SU-DHL-6 (cell line): ENCODE measurements at regions not wholly inside any gene's neighbourhood (a gene's known extent, or its start where the extent isn't known, plus 50 kb on each side); places are given as distances from the start of the nearest gene placed in this dataset.
"Not testable (repeated sequence)": the region's sequence is repeated elsewhere in the genome, so short reads cannot be mapped to it uniquely, and the experiment has no call there.

Experiments
- H2AFZ ChIP-seq: fragments of 200-600 bp; sonication (generic); 2 replicates; pipeline ENCODE4 v1.6.1; 2014; ENCODE audit warnings: low read depth, mild to moderate bottlenecking, moderate library complexity, mixed read lengths, antibody characterized with exemption, low read length; ENCODE audit not compliant: severe bottlenecking
- H3F3A ChIP-seq: fragments of 200-600 bp; shearing (Covaris generic); 2 replicates; pipeline ENCODE4 v1.6.0; 2016; ENCODE audit warnings: antibody characterized with exemption, mild to moderate bottlenecking; ENCODE audit not compliant: insufficient read depth
- H3K27ac ChIP-seq: fragments of 200-600 bp; sonication (generic); 2 replicates; pipeline ENCODE4 v1.5.1; 2016; ENCODE audit warnings: low read depth, mild to moderate bottlenecking, low read length, moderate library complexity, mixed read lengths
- H3K27me3 ChIP-seq: fragments of 200-600 bp; sonication (generic), shearing (Covaris generic); 2 replicates; pipeline ENCODE4 v1.6.0; 2014; ENCODE audit warnings: mild to moderate bottlenecking, low read length
- H3K36me3 ChIP-seq: fragments of 200-600 bp; sonication (generic); 2 replicates; pipeline ENCODE4 v1.6.1; 2014; ENCODE audit warnings: mild to moderate bottlenecking, low read length, mixed read lengths
- H3K4me2 ChIP-seq: fragments of 300-600, 200-600 bp; shearing (Covaris generic), sonication (generic); 2 replicates; pipeline ENCODE4 v1.6.0; 2014; ENCODE audit warnings: low read length, low read depth, mild to moderate bottlenecking; ENCODE audit not compliant: poor library complexity, severe bottlenecking
- H3K4me3 ChIP-seq: fragments of 200-600 bp; sonication (generic); 2 replicates; pipeline ENCODE4 v1.5.1; 2014; ENCODE audit warnings: antibody characterized with exemption, low read length, mild to moderate bottlenecking, mixed read lengths; ENCODE audit not compliant: insufficient read depth, poor library complexity, severe bottlenecking
- H3K79me2 ChIP-seq: fragments of 200-600 bp; sonication (generic); 2 replicates; pipeline ENCODE4 v1.6.1; 2014; ENCODE audit warnings: mild to moderate bottlenecking, low read length, moderate library complexity; ENCODE audit not compliant: insufficient read depth
- H3K9ac ChIP-seq: fragments of 200-600 bp; sonication (generic); 2 replicates; pipeline ENCODE4 v1.7.0; 2014; ENCODE audit warnings: mild to moderate bottlenecking, low read length
- H3K9me2 ChIP-seq: fragments of 200-600 bp; sonication (generic); replicated peaks from 2 replicates; pipeline ENCODE4 v1.6.1; 2014; ENCODE audit warnings: low read length; ENCODE audit not compliant: insufficient read depth
- H3K9me3 ChIP-seq: fragments of 200-600 bp; sonication (generic); 2 replicates; pipeline ENCODE4 v1.6.1; 2014; ENCODE audit warnings: low read length, mixed read lengths; ENCODE audit not compliant: insufficient read depth
- H4K20me1 ChIP-seq: fragments of 200-600 bp; sonication (generic); 2 replicates; pipeline ENCODE4 v1.6.1; 2014; ENCODE audit warnings: low read depth, mild to moderate bottlenecking, antibody characterized with exemption, low read length, moderate library complexity, mixed read lengths
- EZH2phosphoT487 ChIP-seq: fragments of 200-600 bp; sonication (generic), shearing (Covaris generic); conservative IDR thresholded peaks from 2 replicates; pipeline ENCODE4 v1.6.1; 2018; ENCODE audit warnings: mild to moderate bottlenecking, antibody characterized with exemption, low read length, moderate library complexity, mixed read lengths
- TF ChIP-seq, protein P1 (sequence below): fragments of 200-600 bp; sonication (generic); IDR thresholded peaks from one replicate; pipeline ENCODE4 v1.5.1; 2017; ENCODE audit warnings: antibody characterized with exemption, mild to moderate bottlenecking, low read length, moderate library complexity; ENCODE audit not compliant: insufficient read depth, poor library complexity, severe bottlenecking

DNA sequence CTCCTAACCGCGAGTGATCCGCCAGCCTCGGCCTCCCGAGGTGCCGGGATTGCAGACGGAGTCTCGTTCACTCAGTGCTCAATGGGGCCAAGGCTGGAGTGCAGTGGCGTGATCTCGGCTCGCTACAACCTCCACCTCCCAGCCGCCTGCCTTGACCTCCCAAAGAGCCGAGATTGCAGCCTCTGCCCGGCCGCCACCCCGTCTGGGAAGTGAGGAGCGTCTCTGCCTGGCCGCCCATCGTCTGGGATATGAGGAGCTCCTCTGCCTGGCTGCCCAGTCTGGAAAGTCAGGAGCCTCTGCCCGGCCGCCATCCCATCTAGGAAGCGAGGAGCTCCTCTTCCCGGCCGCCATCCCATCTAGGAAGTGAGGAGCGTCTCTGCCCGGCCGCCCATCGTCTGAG lies 58.8 kb upstream of the ANKRD30BL start:
- not testable (repeated sequence) for H3K36me3 ChIP-seq, H3K27me3 ChIP-seq, H4K20me1 ChIP-seq, H3K4me2 ChIP-seq, H3K79me2 ChIP-seq, H3K9me3 ChIP-seq, H3K9me2 ChIP-seq, H3F3A ChIP-seq, H3K27ac ChIP-seq, H2AFZ ChIP-seq, H3K9ac ChIP-seq, H3K4me3 ChIP-seq

DNA sequence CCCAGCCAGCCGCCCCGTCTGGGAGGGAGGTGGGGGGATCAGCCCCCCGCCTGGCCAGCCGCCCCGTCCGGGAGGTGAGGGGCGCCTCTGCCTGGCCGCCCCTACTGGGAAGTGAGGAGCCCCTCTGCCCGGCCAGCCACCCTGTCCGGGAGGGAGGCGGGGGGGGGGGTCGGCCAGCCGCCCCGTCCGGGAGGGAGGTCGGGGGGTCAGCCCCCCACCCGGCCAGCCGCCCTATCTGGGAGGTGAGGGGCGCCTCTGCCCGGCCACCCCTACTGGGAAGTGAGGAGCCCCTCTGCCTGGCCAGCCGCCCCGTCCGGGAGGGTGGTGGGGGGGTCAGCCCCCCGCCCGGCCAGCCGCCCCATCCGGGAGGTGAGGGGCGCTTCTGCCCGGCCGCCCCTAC lies 60.1 kb upstream of the ANKRD30BL start:
- H3K27me3 ChIP-seq, H3K4me2 ChIP-seq, H3K9ac ChIP-seq, H3K79me2 ChIP-seq, H2AFZ ChIP-seq, H3K4me3 ChIP-seq, H3K36me3 ChIP-seq, H3K27ac ChIP-seq, H4K20me1 ChIP-seq, H3K9me2 ChIP-seq, H3F3A ChIP-seq, H3K9me3 ChIP-seq: not testable (repeated sequence)

DNA sequence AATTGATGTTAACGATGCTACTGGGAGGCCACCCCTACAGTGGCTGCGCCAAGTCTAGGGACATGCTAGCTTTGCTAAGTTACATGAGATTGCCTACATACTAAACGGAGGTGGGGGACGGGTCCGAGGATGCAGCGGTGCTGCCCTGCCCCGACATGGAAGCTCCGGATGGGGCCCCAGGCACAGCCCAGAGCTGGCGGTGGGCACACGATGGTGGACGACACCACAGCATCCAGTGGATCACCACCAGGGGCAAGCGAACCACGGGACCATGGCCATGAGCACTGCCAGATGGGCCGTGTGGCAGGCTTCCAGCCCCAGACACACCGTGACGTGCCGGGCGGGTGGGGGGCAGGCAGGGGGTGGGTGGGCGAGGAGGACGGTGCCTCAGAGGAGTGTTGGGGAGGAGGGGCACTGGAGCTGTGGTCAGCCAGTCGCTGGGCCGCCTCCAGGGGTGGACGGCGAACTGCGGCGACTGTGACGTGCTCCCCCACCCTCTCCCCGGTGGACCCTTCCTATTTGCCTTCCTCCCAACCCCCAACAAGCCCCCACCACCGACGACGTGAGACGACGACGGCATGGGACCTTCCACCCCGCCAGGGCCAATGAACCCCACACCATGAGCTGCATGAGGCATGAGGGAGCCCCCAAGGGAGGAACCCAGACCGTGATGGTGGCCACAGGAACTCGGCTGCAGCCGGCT lies 90.6 kb upstream of the ANKRD30BL start:
- no peak overlapping the region for H3K27ac ChIP-seq
- no peak overlapping the region for H3K4me3 ChIP-seq
- no peaks in the 10 kb centered on the region for H3F3A ChIP-seq
- H3K4me2 ChIP-seq, result no peak overlapping the region
- no peak overlapping the region for H2AFZ ChIP-seq
- no peaks in the 10 kb centered on the region for H3K9me2 ChIP-seq
- H3K9ac ChIP-seq, result no peak overlapping the region
- H3K36me3 ChIP-seq, result no peaks in the 10 kb centered on the region
- H4K20me1 ChIP-seq, result no peaks in the 10 kb centered on the region
- no peaks in the 10 kb centered on the region for H3K27me3 ChIP-seq
- TF ChIP-seq, protein P1, sequence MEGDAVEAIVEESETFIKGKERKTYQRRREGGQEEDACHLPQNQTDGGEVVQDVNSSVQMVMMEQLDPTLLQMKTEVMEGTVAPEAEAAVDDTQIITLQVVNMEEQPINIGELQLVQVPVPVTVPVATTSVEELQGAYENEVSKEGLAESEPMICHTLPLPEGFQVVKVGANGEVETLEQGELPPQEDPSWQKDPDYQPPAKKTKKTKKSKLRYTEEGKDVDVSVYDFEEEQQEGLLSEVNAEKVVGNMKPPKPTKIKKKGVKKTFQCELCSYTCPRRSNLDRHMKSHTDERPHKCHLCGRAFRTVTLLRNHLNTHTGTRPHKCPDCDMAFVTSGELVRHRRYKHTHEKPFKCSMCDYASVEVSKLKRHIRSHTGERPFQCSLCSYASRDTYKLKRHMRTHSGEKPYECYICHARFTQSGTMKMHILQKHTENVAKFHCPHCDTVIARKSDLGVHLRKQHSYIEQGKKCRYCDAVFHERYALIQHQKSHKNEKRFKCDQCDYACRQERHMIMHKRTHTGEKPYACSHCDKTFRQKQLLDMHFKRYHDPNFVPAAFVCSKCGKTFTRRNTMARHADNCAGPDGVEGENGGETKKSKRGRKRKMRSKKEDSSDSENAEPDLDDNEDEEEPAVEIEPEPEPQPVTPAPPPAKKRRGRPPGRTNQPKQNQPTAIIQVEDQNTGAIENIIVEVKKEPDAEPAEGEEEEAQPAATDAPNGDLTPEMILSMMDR, result no peak
- TF ChIP-seq EZH2phosphoT487, result no peak
- no peaks in the 10 kb centered on the region; the same call in 1 of the 2 replicates for H3K9me3 ChIP-seq
- H3K79me2 ChIP-seq, result no peaks in the 10 kb centered on the region

DNA sequence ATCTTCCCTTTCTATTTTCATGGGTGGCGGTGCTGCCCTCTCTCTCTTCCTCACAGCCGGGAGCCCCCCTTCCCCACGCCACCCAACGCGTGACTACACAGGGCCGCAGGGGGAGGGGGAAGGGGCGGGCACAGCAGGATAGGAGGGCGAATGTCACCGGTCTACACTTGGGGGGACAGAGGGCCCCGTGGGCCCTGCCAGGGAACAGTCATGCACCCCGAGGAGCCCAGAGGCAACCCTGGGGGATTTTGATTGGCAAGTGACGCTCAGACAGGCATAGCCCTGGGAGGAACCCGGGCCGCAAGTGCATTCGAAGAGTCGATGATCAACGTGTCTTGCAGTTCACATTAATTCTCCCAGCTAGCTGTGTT lies 91.1 kb upstream of the ANKRD30BL start:
- H3K9me2 ChIP-seq, result no peaks in the 10 kb centered on the region
- no peaks in the 10 kb centered on the region for H3K36me3 ChIP-seq
- TF ChIP-seq, protein P1, result no peak
- no peak for TF ChIP-seq EZH2phosphoT487
- no peaks in the 10 kb centered on the region; the same call in 1 of the 2 replicates for H3K9me3 ChIP-seq
- H3K27me3 ChIP-seq, result no peaks in the 10 kb centered on the region
- no peak overlapping the region for H3K9ac ChIP-seq
- no peaks in the 10 kb centered on the region for H4K20me1 ChIP-seq
- H3K79me2 ChIP-seq, result no peaks in the 10 kb centered on the region
- H3F3A ChIP-seq, result no peaks in the 10 kb centered on the region
- H3K4me2 ChIP-seq, result no peak overlapping the region
- no peak overlapping the region for H3K27ac ChIP-seq
- no peak overlapping the region for H2AFZ ChIP-seq
- H3K4me3 ChIP-seq, result no peak overlapping the region
